Peyer's patch (tissue), 4 donors: ENCODE measurements at regions not wholly inside any gene's neighbourhood (a gene's known extent, or its start where the extent isn't known, plus 50 kb on each side); places are given as distances from the start of the nearest gene placed in this dataset.

Experiments used
- POLR2A ChIP-seq, 2 donors: fragments of 450-650 bp; IDR thresholded peaks; one replicate each; pipeline ENCODE4 v1.5.1; 2017; ENCODE audit warnings: antibody characterized with exemption in 2 of 2, mild to moderate bottlenecking in 2 of 2, moderate library complexity in 2 of 2
- TF ChIP-seq, protein P1 (sequence below), 6 experiments: fragments of 450-650 bp in 4 of 6; fragments of 200-600 bp in 2 of 6; sonication (generic) in 1 of 6; IDR thresholded peaks; one replicate each; pipeline ENCODE4 v1.5.1; 2017 to 2019; ENCODE audit warnings: antibody characterized with exemption in 6 of 6, mild to moderate bottlenecking in 3 of 6, moderate library complexity in 1 of 6

GRCh38 chr1:120558303-120559060 lies 143.6 kb downstream of the NBPF8 start:
- TF ChIP-seq, protein P1, sequence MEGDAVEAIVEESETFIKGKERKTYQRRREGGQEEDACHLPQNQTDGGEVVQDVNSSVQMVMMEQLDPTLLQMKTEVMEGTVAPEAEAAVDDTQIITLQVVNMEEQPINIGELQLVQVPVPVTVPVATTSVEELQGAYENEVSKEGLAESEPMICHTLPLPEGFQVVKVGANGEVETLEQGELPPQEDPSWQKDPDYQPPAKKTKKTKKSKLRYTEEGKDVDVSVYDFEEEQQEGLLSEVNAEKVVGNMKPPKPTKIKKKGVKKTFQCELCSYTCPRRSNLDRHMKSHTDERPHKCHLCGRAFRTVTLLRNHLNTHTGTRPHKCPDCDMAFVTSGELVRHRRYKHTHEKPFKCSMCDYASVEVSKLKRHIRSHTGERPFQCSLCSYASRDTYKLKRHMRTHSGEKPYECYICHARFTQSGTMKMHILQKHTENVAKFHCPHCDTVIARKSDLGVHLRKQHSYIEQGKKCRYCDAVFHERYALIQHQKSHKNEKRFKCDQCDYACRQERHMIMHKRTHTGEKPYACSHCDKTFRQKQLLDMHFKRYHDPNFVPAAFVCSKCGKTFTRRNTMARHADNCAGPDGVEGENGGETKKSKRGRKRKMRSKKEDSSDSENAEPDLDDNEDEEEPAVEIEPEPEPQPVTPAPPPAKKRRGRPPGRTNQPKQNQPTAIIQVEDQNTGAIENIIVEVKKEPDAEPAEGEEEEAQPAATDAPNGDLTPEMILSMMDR (IDR thresholded peaks at IDR 0.05) = peak in 3 of 6 experiments; percentile 7 to 49 (median 38)
- peak; percentile 41 to 50 for TF ChIP-seq POLR2A (IDR thresholded peaks at IDR 0.05)
